GM12875 (cell line): ENCODE measurements at regions not wholly inside any gene's neighbourhood (a gene's known extent, or its start where the extent isn't known, plus 50 kb on each side); places are given as distances from the start of the nearest gene placed in this dataset.

ENCODE experiments used
- H3K4me3 ChIP-seq: one replicate; pipeline ENCODE4 v1.5.1; 2011; ENCODE audit warnings: low read depth, low read length, control low read depth
- CTCF ChIP-seq: IDR thresholded peaks from 2 replicates; pipeline ENCODE4 v1.5.1; 2011; ENCODE audit warnings: low read depth, mild to moderate bottlenecking, control low read depth, inconsistent platforms, low read length, moderate library complexity, borderline replicate concordance; ENCODE audit not compliant: insufficient read depth

GRCh38 chr17:73826181-73826871 lies 182.1 kb upstream of the SDK2 start:
- no peak for TF ChIP-seq CTCF
- H3K4me3 ChIP-seq: no peak overlapping the region

- no peak for TF ChIP-seq CTCF
- no peak overlapping the region for H3K4me3 ChIP-seq
Observed at GRCh38 chr17:73826872-73827228, 182.6 kb upstream of the SDK2 start.

GRCh38 chr17:73827627-73828291 lies 183.5 kb upstream of the SDK2 start:
- no peak for TF ChIP-seq CTCF
- H3K4me3 ChIP-seq: no peak overlapping the region

GRCh38 chr17:73829676-73830280 lies 185.5 kb upstream of the SDK2 start:
- no peak overlapping the region for H3K4me3 ChIP-seq
- no peak for TF ChIP-seq CTCF

- TF ChIP-seq CTCF: no peak
- H3K4me3 ChIP-seq: no peak overlapping the region
Observed at GRCh38 chr17:73831699-73832098, 187.5 kb upstream of the SDK2 start.

GRCh38 chr17:73833775-73834488 lies 189.7 kb upstream of the SDK2 start:
- no peak overlapping the region for H3K4me3 ChIP-seq
- TF ChIP-seq CTCF: no peak
